ENCODE measurements at regions not wholly inside any gene's neighbourhood (a gene's known extent, or its start where the extent isn't known, plus 50 kb on each side); places are given as distances from the start of the nearest gene placed in this dataset.
A peak's percentile ranks its signal among the peaks of the same experiment; 100 is the strongest.

DNA sequence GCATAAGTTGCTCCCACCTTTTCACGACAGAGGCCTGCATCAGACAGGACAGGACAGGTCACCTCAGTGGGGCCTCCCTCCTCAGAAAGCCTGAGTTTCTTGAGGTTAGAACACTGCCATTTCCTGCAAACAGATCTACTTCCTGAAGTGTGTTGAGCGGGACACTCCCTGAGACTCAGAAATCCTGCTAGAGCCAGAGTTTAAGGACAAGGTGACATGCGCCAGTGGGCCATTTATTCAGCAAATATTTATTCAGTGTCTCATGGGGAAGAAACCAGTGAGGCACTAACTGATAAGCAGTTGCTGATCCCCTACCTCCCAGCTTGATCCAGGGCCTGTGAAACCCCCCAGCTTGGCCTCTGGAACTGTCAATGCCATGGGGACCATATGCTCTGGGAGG lies 454.6 kb downstream of the SOX6 start:
- Mint-ChIP-seq H3K36me3 (no peaks in the 10 kb centered on the region), H3K27me3 (ENCODE audit: low read depth) (no peaks in the 10 kb centered on the region), H3K4me1 (peaks cover 15% of the 10 kb centered on the region), H3K4me3 (no peak overlapping the region), H3K9me3 (no peaks in the 10 kb centered on the region), H3K27ac (peak overlapping the region; percentile 47)
- no peak for DNase-seq (ENCODE audit: low spot score in 2 of 2, unreplicated experiment in 2 of 2)
- TF ChIP-seq, protein P1, sequence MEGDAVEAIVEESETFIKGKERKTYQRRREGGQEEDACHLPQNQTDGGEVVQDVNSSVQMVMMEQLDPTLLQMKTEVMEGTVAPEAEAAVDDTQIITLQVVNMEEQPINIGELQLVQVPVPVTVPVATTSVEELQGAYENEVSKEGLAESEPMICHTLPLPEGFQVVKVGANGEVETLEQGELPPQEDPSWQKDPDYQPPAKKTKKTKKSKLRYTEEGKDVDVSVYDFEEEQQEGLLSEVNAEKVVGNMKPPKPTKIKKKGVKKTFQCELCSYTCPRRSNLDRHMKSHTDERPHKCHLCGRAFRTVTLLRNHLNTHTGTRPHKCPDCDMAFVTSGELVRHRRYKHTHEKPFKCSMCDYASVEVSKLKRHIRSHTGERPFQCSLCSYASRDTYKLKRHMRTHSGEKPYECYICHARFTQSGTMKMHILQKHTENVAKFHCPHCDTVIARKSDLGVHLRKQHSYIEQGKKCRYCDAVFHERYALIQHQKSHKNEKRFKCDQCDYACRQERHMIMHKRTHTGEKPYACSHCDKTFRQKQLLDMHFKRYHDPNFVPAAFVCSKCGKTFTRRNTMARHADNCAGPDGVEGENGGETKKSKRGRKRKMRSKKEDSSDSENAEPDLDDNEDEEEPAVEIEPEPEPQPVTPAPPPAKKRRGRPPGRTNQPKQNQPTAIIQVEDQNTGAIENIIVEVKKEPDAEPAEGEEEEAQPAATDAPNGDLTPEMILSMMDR (IDR thresholded peaks at IDR 0.05; ENCODE audit: unreplicated experiment) = no peak

DNA sequence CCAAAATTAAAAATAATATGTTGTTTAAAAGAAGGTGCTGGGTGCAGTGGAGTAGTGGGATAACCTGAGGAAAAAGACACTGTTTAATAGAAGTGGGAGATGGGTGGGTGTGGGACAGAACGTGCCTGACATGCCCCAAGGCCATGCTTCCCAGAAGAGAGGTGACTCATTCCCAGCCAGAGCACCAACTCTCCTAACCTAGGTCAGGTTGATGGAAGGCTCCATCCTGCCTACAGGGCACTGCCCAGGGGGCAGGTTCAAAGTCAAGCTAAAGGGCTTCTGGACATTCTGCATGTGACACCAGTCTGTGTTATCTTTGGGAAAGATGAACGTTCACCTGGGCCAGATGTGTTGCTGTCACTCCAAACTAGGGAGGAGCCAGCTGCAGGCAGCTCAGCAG lies 453.1 kb downstream of the SOX6 start:
- Mint-ChIP-seq H3K9me3 (no peaks in the 10 kb centered on the region), H3K27ac (no peak overlapping the region), H3K36me3 (no peaks in the 10 kb centered on the region), H3K4me1 (peaks cover 11% of the 10 kb centered on the region), H3K27me3 (ENCODE audit: low read depth) (no peaks in the 10 kb centered on the region), H3K4me3 (no peak overlapping the region)
- no peak for DNase-seq (ENCODE audit: low spot score in 2 of 2, unreplicated experiment in 2 of 2)
- TF ChIP-seq, protein P1 (IDR thresholded peaks at IDR 0.05; ENCODE audit: unreplicated experiment) = no peak

DNA sequence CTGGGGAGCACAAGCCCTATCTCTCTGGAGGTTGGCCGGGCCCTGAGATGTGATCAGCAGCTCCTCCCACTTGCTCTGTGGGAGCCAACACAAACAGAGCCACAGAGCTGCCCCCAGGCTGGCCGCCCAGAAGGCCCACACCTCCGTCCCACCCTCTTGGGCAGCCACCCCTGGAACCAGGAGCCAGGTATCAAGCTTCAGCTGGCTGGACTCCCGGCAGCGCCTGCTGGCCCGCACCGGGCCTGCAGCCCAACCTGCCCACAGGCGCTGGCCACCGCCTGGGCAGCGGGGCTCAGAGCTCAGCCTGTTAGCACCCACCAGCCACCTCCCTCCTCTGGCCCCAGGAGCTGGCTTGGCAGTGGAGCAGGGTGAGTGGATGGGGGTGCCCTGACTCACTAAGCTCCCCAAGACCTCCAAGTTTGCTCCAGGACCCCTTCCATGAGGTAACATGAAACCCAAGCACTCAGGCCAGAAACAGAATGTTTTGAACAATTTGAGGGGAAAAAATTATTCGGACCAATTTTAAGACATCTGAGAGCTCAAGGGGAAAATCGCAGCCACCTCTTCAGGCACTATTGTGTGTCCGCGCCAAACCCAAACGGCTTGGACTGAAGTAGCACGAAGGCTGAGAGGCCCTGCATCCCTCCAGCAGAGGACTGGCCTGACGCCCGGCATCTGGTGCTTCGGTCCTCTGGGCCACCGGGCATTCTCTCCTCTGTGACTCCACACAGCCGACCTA lies 450.8 kb downstream of the SOX6 start:
- peaks cover 17% of the 10 kb centered on the region for H3K4me1 Mint-ChIP-seq
- TF ChIP-seq, protein P1 (IDR thresholded peaks at IDR 0.05; ENCODE audit: unreplicated experiment) = no peak

GRCh38 chr11:15906481-15907035 lies 449.8 kb downstream of the SOX6 start:
- peaks cover 21% of the 10 kb centered on the region for H3K4me1 Mint-ChIP-seq
- DNase-seq (ENCODE audit: low spot score in 2 of 2, unreplicated experiment in 2 of 2) = no peak
- TF ChIP-seq, protein P1 (IDR thresholded peaks at IDR 0.05; ENCODE audit: unreplicated experiment) = no peak
- H3K27ac Mint-ChIP-seq = no peak overlapping the region
- H3K36me3 Mint-ChIP-seq = no peaks in the 10 kb centered on the region
- no peaks in the 10 kb centered on the region for H3K9me3 Mint-ChIP-seq
- no peak overlapping the region for H3K4me3 Mint-ChIP-seq
- no peaks in the 10 kb centered on the region for H3K27me3 Mint-ChIP-seq (ENCODE audit: low read depth)

More for the DNA sequence above, 450.8 kb downstream of the SOX6 start:
- Mint-ChIP-seq H3K27me3 (ENCODE audit: low read depth) (no peaks in the 10 kb centered on the region), H3K4me3 (no peak overlapping the region), H3K9me3 (no peaks in the 10 kb centered on the region), H3K27ac (no peak overlapping the region), H3K36me3 (no peaks in the 10 kb centered on the region)
- DNase-seq (ENCODE audit: low spot score in 2 of 2, unreplicated experiment in 2 of 2) = no peak

DNA sequence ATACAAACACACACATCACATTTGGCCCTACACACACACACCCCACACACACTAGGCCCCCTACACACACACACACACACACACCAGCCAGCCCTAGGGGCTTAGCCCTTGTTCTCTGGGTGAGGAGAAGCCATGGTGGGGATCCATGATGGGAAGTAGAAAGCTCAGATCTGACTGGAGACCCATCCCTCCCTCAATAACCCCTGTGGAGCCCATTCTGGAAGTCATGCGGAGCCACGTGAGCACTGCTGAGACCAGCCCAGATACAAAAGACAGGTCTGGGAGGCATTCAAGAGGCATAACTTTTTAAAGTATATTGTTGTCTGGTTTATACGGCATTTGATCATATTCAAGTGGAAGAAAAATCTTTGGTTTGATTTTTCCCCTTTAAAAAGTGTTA lies 448.5 kb downstream of the SOX6 start:
- Mint-ChIP-seq H3K27ac (no peak overlapping the region), H3K4me3 (no peak overlapping the region), H3K27me3 (ENCODE audit: low read depth) (no peaks in the 10 kb centered on the region), H3K36me3 (no peaks in the 10 kb centered on the region), H3K9me3 (no peaks in the 10 kb centered on the region), H3K4me1 (peaks cover 19% of the 10 kb centered on the region)
- TF ChIP-seq, protein P1 (IDR thresholded peaks at IDR 0.05; ENCODE audit: unreplicated experiment) = no peak
- no peak for DNase-seq (ENCODE audit: low spot score in 2 of 2, unreplicated experiment in 2 of 2)
